Ovary (tissue), 3 donors: ENCODE measurements at regions not wholly inside any gene's neighbourhood (a gene's known extent, or its start where the extent isn't known, plus 50 kb on each side); places are given as distances from the start of the nearest gene placed in this dataset.

Experiments used
- EP300 ChIP-seq: sonication (generic); formaldehyde crosslinking; IDR thresholded peaks from one replicate; pipeline ENCODE4 v1.6.1; 2017; ENCODE audit warnings: antibody characterized with exemption
- POLR2A ChIP-seq: fragments of 450-650 bp; IDR thresholded peaks from one replicate; pipeline ENCODE4 v1.6.1; 2017; ENCODE audit warnings: antibody characterized with exemption, mild to moderate bottlenecking, moderate library complexity
- TF ChIP-seq, protein P1 (sequence below), 3 donors: fragments of 450-650 bp in 2 of 3; fragments of 200-600 bp in 1 of 3; IDR thresholded peaks; one replicate each; pipeline versions ENCODE4 v1.5.1 to v1.8.0; 2016 to 2022; ENCODE audit warnings: antibody characterized with exemption in 3 of 3, mild to moderate bottlenecking in 1 of 3
- donor health status: DM: no; HTN: no; CAD: no.

DNA sequence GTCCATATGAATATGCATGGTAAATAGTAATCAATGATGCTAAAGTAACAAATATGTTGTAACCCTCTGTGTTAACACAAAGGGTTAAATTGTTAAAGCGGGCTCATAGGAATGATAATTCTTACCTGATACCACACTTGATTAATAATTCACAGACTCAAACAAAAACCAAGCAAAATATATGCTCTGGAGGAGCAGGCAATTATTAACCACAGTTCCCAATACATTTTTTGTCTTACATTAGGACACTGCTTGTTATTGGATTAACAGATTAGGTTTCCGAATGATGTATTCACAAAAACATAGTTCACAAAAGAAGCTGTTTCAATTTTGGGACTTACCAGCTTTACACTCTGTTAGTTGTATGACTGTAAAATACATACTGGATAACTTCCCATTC lies 300.9 kb upstream of the LRRTM4 start:
- TF ChIP-seq, protein P1, sequence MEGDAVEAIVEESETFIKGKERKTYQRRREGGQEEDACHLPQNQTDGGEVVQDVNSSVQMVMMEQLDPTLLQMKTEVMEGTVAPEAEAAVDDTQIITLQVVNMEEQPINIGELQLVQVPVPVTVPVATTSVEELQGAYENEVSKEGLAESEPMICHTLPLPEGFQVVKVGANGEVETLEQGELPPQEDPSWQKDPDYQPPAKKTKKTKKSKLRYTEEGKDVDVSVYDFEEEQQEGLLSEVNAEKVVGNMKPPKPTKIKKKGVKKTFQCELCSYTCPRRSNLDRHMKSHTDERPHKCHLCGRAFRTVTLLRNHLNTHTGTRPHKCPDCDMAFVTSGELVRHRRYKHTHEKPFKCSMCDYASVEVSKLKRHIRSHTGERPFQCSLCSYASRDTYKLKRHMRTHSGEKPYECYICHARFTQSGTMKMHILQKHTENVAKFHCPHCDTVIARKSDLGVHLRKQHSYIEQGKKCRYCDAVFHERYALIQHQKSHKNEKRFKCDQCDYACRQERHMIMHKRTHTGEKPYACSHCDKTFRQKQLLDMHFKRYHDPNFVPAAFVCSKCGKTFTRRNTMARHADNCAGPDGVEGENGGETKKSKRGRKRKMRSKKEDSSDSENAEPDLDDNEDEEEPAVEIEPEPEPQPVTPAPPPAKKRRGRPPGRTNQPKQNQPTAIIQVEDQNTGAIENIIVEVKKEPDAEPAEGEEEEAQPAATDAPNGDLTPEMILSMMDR (IDR thresholded peaks at IDR 0.05) = no peak
- TF ChIP-seq EP300 (no peak), POLR2A (no peak)
